ENCODE measurements at regions not wholly inside any gene's neighbourhood (a gene's known extent, or its start where the extent isn't known, plus 50 kb on each side); places are given as distances from the start of the nearest gene placed in this dataset.

GRCh38 chr4:138521809-138522208 is 279.7 kb upstream of the SLC7A11 start:
- H3K27me3 Mint-ChIP-seq (ENCODE audit: unreplicated experiment): no peaks in the 10 kb centered on the region
- no peak overlapping the region for H3K27ac Mint-ChIP-seq (ENCODE audit: unreplicated experiment)
- TF ChIP-seq CTCF (IDR thresholded peaks at IDR 0.05; ENCODE audit: unreplicated experiment): no peak
- H3K9me3 Mint-ChIP-seq (ENCODE audit: unreplicated experiment): no peaks in the 10 kb centered on the region
- DNase-seq (ENCODE audit: low spot score): no peak
- no peaks in the 10 kb centered on the region for H3K36me3 Mint-ChIP-seq (ENCODE audit: low read depth, unreplicated experiment)
- no peaks in the 10 kb centered on the region for H3K4me1 Mint-ChIP-seq (ENCODE audit: unreplicated experiment)
- H3K4me3 Mint-ChIP-seq (ENCODE audit: unreplicated experiment): no peak overlapping the region

GRCh38 chr4:138519436-138519835 is 277.3 kb upstream of the SLC7A11 start:
- no peak for DNase-seq (ENCODE audit: low spot score)
- H3K36me3 Mint-ChIP-seq (ENCODE audit: low read depth, unreplicated experiment): no peaks in the 10 kb centered on the region
- no peaks in the 10 kb centered on the region for H3K4me1 Mint-ChIP-seq (ENCODE audit: unreplicated experiment)
- no peaks in the 10 kb centered on the region for H3K9me3 Mint-ChIP-seq (ENCODE audit: unreplicated experiment)
- TF ChIP-seq CTCF (IDR thresholded peaks at IDR 0.05; ENCODE audit: unreplicated experiment): no peak
- H3K4me3 Mint-ChIP-seq (ENCODE audit: unreplicated experiment): no peak overlapping the region
- H3K27ac Mint-ChIP-seq (ENCODE audit: unreplicated experiment): no peak overlapping the region
- no peaks in the 10 kb centered on the region for H3K27me3 Mint-ChIP-seq (ENCODE audit: unreplicated experiment)

GRCh38 chr4:138513535-138513934 is 271.4 kb upstream of the SLC7A11 start:
- TF ChIP-seq CTCF (IDR thresholded peaks at IDR 0.05; ENCODE audit: unreplicated experiment): no peak
- no peaks in the 10 kb centered on the region for H3K9me3 Mint-ChIP-seq (ENCODE audit: unreplicated experiment)
- no peaks in the 10 kb centered on the region for H3K4me1 Mint-ChIP-seq (ENCODE audit: unreplicated experiment)
- H3K36me3 Mint-ChIP-seq (ENCODE audit: low read depth, unreplicated experiment): no peaks in the 10 kb centered on the region
- DNase-seq (ENCODE audit: low spot score): no peak
- no peak overlapping the region for H3K4me3 Mint-ChIP-seq (ENCODE audit: unreplicated experiment)
- H3K27me3 Mint-ChIP-seq (ENCODE audit: unreplicated experiment): no peaks in the 10 kb centered on the region
- no peak overlapping the region for H3K27ac Mint-ChIP-seq (ENCODE audit: unreplicated experiment)

GRCh38 chr4:138512756-138513155 is 270.6 kb upstream of the SLC7A11 start:
- Mint-ChIP-seq H3K27ac (ENCODE audit: unreplicated experiment) (no peak overlapping the region), H3K4me1 (ENCODE audit: unreplicated experiment) (no peaks in the 10 kb centered on the region), H3K4me3 (ENCODE audit: unreplicated experiment) (no peak overlapping the region), H3K9me3 (ENCODE audit: unreplicated experiment) (no peaks in the 10 kb centered on the region), H3K27me3 (ENCODE audit: unreplicated experiment) (no peaks in the 10 kb centered on the region), H3K36me3 (ENCODE audit: low read depth, unreplicated experiment) (no peaks in the 10 kb centered on the region)
- no peak for DNase-seq (ENCODE audit: low spot score)
- TF ChIP-seq CTCF (IDR thresholded peaks at IDR 0.05; ENCODE audit: unreplicated experiment): no peak

GRCh38 chr4:138510053-138510452 is 267.9 kb upstream of the SLC7A11 start:
- Mint-ChIP-seq H3K9me3 (ENCODE audit: unreplicated experiment) (no peaks in the 10 kb centered on the region), H3K4me1 (ENCODE audit: unreplicated experiment) (no peaks in the 10 kb centered on the region), H3K27me3 (ENCODE audit: unreplicated experiment) (no peaks in the 10 kb centered on the region), H3K36me3 (ENCODE audit: low read depth, unreplicated experiment) (peaks cover 5% of the 10 kb centered on the region), H3K27ac (ENCODE audit: unreplicated experiment) (no peak overlapping the region), H3K4me3 (ENCODE audit: unreplicated experiment) (no peak overlapping the region)
- DNase-seq (ENCODE audit: low spot score): no peak
- TF ChIP-seq CTCF (IDR thresholded peaks at IDR 0.05; ENCODE audit: unreplicated experiment): no peak

Measured in endothelial cell (in vitro differentiated cells).